Muscle of arm (tissue), 1 donor: ENCODE measurements at regions not wholly inside any gene's neighbourhood (a gene's known extent, or its start where the extent isn't known, plus 50 kb on each side); places are given as distances from the start of the nearest gene placed in this dataset.
A peak's percentile ranks its signal among the peaks of the same experiment; 100 is the strongest.

Source experiments
- DNase-seq: peaks from one replicate; pipeline ENCODE4 v3.0.0-alpha.2; 2013

DNA sequence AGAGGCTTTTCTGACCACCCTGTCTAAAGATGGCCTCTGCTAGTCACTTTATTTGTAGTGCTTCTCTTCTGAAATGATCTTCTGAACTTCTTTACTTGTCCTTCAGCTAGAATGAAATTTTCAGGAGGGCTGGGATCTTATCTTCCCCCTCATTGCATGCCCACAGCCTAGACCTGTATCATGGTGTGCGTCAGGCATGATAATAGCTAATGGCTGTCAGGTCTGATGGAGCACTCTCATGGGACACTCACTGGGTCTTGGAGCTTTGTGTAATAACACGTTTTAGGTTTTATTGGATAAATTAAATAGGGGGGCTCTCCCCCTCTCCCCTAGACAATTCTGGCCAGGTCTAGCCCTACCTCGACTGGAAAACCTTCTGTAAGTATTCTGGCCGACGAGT, 97.1 kb upstream of the NRXN3 start:
- DNase-seq: no peak

DNA sequence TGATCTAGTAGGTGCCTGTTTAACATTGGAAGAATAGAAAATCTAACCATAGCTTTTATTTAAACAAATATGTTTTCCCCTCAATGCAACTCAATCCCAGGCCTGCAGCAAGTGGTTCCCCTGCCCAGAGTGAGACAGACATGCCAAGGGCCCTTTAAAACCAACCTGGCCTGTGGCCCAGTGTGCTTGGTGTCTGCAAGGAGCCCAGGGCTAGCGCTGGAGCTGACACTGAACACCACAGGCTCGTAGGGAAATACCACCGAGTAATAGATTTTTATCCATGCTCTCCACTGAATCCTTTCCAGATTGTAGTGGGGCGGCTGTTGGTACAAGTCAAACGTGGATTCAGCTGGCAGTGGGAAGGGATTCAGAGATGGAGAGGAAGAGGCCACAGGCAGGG, 95.6 kb upstream of the NRXN3 start:
- no peak for DNase-seq

DNA sequence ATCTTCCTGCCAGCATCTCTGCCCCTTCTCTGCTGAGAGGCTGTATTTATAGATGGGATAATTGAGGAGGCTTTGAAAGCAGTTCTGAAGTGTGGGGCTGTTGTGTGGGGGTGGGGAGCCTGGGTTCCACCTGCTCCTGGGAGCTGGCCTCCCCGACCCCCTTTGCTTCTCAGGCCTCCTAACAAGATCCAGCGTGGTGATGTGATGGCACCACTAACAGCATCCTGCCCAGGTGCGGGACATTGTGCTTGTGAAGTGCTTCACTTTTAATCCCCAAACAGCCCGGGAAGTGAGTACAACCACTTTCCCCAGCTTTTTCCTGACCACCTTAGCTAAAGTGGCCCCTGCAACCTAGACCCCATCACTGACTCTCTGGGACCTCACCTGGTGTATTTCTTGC, 95.1 kb upstream of the NRXN3 start:
- no peak for DNase-seq

DNA sequence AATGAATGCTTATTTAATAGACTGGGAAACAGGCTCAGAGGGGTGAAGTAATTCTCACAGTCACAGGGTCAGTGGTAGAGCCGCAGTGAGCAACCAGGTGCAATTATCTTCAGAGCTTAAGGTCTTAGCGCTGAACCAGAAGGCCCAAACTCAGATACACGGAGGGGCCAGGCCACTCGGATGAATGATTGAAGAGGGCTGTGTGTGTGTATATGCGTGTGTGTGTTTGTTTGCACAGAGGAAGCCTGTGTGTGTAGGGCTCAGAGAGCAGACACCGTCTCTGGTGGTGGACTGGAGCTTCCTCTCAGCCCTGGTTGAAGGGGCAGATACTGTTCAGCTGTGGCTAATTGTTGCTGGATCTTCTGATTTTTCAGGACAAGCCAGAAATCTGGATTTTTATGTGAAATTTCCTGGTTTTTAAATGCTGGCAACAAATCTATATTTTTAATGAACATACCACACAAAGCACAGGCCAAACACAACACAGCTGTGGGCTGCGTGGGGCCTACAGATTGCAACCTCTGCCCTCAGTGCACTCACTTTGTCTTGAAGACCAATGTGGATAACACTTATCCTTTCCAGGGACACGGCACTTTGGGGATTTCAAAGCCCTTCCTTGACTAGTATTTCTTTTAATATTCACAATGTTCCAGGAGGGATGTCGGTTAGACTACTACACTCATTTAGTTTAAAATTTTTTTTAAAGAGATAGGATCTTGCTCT, 94.5 kb upstream of the NRXN3 start:
- DNase-seq: no peak

DNA sequence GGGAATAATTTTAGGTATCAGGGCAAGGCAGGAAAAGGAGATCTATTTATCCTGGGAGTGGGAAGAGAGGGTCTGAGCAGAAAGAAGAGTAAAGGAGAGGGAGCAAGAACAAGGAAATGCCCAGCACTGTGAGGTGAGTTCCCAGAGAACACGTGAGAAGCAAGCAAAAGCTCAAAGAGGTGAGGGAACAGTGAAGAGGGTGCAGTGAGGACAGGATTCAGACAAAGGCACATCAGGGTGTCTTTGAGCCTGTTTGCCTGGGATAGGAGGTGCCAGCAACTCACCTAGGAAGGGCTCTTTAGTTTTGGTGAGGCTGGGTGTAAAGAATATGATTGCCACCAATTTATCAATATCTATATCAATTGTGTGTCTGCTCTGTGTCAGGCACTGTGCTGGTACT, 88.9 kb upstream of the NRXN3 start:
- no peak for DNase-seq

DNA sequence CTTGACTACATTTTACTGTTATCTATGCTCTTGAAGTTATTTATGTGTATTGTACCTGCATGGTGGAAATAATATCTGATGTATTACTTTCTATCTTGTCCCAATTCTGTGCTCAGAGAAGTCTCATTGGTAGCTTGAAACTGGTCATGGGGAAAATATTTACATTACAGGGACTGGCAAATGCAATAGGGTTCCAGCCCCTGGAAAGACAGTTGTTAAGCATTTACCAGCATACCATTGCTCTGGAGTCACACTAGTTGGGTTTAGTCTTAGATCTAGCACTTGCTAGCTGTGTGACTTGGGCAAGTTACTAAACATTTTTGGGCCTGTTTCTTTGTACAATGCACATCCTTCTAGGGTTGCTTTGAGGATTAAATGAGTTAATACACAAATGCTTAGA, 86.3 kb upstream of the NRXN3 start:
- DNase-seq: no peak

DNA sequence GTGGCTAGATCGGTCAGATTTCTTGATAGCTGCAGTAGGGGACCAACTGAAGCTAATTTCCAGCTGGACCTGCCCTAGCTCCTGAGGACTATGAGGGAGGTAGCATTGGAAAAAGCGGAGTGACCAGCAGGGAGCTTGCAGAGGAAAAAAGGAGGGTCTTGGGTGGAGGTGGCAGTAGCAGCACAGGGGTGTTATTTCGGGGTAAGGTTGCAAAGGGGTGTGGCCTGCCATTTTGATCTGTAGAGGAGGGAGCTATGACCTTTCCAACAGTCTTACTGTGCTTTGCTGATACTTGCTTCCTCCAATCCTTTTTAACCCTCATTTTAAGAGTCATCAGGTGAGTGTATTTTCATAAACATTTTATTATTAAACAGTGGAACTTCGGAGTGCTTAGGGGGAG, 83.8 kb upstream of the NRXN3 start:
- DNase-seq: no peak

DNA sequence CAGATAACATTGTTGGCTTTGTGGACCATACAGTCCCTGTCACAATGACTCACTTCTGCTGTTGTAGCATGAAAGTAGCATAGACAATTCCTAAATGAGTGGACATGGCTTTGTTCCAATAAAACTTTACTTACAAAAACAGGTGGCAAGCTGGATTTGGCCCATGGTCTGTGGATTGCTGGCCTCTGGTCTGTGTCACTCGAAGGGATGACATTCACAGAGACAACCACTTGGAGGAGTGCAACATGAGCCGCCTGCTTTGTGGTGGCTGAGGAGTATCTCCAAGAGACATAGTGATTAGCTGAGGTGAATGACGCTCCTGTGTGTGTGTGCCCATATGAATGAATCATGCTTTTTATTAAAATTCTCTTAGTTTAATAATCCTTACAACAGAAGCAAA, 81.3 kb upstream of the NRXN3 start:
- DNase-seq: peak; percentile 2

DNA sequence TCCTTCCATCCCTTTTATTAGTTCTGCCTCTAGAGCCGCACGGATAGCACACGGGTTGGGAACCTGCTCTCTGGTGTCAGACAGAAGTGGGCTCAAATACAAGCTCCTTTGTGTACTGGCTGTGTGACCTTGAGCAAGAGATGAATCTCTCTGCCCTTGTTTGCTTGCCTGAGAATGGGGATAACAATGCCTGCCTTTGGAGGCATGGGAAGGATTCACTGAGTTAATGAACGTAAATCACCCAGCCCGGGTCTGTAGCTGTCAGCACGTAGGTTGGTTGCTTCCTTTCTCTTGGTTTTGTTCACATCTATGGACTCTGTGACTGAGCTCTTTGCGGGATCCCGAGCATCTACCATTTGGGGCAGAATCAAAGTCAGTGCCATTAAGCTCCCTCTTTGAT, 79.3 kb upstream of the NRXN3 start:
- no peak for DNase-seq

DNA sequence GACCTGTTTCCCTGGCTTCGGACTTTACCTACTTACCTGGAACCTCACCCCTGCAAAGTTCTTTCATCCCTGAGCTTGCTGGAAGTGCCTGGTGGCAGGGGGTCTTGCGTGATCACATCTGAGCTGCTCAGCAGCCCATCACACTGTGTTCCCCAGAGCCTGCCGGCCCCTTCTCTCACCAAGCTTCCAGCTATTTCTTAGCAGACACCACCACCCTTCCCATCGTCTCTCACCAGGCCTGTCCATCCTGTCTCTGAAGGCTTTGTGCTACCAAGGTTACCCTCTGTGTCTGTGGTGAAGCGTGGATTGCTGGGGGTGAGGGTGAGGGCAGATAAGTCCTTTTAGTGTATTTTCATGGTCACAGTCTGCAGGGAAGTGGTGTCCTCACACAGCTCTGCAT, 78.8 kb upstream of the NRXN3 start:
- no peak for DNase-seq

DNA sequence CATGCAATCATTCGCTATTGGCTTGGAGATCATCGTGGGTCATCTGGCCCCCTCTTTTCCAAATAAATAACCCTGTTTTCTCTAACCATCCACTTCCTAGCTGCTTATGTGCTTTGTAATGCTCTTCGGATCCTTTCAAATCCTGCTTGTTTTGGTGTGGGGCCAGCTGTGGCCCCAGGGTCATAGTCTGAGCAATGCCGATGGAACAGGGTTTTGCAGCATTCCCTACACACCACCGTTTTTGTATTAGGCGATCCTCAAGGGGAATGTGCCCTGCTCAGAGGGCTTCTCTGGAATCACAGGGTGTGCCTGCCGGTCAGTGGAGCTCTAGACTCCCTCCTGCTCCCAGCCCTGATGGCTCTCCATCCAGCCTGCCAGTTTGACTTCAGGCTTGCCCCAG, 78.1 kb upstream of the NRXN3 start:
- DNase-seq: no peak

DNA sequence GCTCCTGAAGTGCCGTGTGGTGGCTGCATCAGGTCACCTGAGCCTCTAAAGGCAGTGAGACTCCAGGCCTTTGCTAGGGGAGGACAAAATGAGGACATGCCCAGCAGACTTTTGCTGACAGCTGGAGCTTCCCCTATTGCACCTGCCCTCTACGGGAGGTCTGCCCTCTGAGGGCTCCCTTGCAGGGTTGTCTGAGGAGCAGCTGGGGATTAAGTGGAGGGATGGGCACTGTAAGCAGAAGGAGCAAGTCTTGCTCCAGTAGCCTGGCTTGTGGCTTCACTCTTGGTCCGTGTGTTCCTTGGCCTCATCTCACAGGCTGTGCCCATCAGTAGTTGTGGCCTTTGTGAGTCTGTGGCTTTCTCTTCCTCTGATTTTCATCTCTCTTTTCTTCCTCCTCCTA, 66.9 kb upstream of the NRXN3 start:
- DNase-seq: no peak

DNA sequence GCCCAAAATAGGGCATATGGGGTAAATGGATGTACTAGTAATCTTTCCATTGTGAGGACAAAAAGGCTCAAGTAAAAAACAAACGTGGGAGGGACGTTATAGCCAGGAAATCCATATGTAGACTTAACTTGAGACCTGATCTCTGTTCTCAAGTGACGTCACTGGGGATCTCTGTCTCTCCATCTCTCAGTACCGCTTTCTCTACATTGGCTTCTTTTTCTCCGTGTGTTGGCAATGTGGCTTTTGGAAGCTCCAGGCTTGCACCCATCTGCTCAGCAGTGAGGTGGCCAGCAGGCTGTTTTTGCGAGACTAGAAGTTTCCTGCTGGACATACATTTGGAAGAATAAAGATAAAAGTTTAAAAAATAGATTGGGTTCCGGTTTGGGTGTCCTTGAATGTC, 66.0 kb upstream of the NRXN3 start:
- no peak for DNase-seq

DNA sequence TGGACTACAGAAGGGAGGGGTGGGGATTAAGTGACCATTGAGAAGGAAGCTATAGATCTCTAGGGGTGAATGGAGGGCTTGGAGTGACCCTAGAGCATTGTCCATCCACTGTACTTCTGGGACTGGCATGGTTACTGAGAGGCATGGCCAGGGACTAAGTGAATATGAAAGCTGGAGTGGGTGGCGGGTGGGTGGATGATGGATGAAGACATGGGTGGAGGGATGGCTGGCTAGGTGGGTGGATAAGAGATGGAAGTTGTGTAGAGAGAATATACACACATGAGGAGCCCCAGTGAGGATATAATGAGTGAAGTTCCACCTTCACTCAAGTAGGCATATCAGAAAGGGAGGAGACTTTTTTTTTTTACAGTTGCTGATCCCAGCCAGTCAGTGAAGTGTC, 65.5 kb upstream of the NRXN3 start:
- DNase-seq: no peak

DNA sequence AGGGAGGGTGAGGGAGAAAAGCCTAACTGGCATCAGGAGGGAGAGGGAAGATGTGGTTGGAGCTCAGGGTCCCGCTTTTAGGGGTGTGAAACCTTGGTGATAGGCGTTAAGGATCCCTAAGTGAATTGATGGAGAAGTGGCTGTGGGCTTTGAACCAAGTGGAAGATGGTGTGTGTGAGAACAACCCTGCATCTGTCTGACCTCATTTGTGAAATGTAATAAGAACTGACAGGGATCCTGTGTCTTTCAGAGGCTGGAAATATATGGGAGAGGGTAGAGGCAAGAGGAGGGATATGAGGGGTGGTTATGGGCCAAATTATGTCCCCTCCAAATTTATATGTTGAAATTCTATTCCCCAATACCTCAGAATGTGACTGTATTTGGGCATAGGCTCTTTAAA, 63.8 kb upstream of the NRXN3 start:
- DNase-seq: no peak

DNA sequence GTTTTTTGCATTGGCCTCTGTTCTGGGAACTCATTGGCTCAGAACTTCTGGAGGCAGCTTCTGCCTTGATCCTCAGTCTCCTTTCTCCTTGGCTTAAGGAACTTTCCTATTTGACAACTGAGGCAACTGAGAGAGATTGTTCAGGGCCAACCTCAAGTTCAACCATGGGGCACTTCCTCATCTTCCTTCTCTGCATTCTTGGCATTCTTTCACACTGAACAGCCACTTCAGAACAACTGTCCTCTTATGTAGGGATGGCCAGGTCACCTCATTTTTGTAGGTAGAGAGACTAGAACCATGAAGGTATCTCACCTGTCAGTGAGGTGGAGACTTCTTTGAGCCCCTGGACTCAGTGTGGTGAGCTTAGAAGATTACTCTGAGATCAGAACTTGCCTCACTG, 63.0 kb upstream of the NRXN3 start:
- no peak for DNase-seq

DNA sequence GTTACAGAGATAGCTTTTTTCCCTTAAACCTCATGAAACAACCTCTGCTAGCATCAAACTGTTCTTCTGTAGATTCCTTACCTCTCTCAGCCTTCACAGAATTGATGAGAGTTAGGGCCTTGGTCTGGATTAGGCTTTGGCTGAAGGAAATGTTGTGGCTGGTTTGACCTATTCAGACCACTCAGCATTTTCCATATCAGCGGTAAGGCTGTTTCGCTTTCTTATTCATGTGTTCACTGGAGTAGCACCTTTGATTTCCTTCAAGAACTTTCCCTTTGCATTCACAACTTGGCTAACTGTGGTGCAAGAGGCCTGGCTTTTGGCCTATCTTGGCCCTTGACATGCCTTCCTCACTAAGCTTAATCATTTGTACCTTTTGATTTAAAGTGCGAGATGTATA, 50.7 kb upstream of the NRXN3 start:
- DNase-seq: no peak
